GM12878 (cell line): ENCODE measurements at regions not wholly inside any gene's neighbourhood (a gene's known extent, or its start where the extent isn't known, plus 50 kb on each side); places are given as distances from the start of the nearest gene placed in this dataset.

ENCODE experiments used
- ATAC-seq: fragments of 200-7000 bp; cut with Tn5 transposase; 3 replicates; pipeline ENCODE4 v1.9.1; 2020; ENCODE audit warnings: mild to moderate bottlenecking, moderate library complexity
- BruUV-seq: library from RNA; stranded (reverse); fragments of 400-500 nt; replicated peaks from 2 replicates; lab custom pipeline; 2021; lab: Mats Ljungman, UMichigan
- CTCF ChIA-PET: fragments of 300-600 bp; sonication (Branson Sonifier 250); formaldehyde crosslinking; extraction: SDS; loops from one replicate; lab custom pipeline; 2021; ENCODE audit warnings: inconsistent platforms; lab: Yijun Ruan, JAX
- POLR2A ChIA-PET: fragments of 350-600 bp; formaldehyde crosslinking; extraction: SDS; loops from one replicate; lab custom pipeline; 2021; ENCODE audit warnings: inconsistent platforms; lab: Charles Lee
- RAD21 ChIA-PET: fragments of 300-600 bp; sonication (Branson Sonifier 250); formaldehyde crosslinking; loops from one replicate; lab custom pipeline; 2023; ENCODE audit warnings: antibody characterized with exemption; ENCODE audit not compliant: unreplicated experiment; lab: Charles Lee
- SMC1A ChIA-PET: fragments of 300-600 bp; sonication (Branson Sonifier 250); formaldehyde crosslinking; loops from one replicate; lab custom pipeline; 2023; ENCODE audit not compliant: unreplicated experiment, uncharacterized antibody; lab: Charles Lee
- DNase-seq: peaks from one replicate; pipeline ENCODE4 v3.0.0-alpha.2; 2011; ENCODE audit warnings: low read depth, low spot score
- FAIRE-seq: peaks from 3 replicates; lab custom pipeline; 2011; peaks lifted over from hg19 to GRCh38; lab: Jason Lieb, UNC
- H2AFZ ChIP-seq: 2 replicates; pipeline ENCODE4 v1.6.0; 2011; ENCODE audit warnings: low read depth, low read length, control low read depth; ENCODE audit not compliant: control insufficient read depth
- H3K27ac ChIP-seq: 2 replicates; pipeline ENCODE4 v1.5.1; 2011; ENCODE audit warnings: control low read depth; ENCODE audit not compliant: control insufficient read depth, insufficient read depth
- H3K27me3 ChIP-seq, 2 experiments: replicated peaks in 1 of 2; 2 replicates each; pipeline versions ENCODE4 v1.6.0 to v1.6.1; 2011; ENCODE audit warnings: low read length in 1 of 2; ENCODE audit not compliant: control insufficient read depth in 2 of 2, insufficient read depth in 2 of 2
- H3K36me3 ChIP-seq, 2 experiments: 2 replicates each; pipeline ENCODE4 v1.5.1; 2011; ENCODE audit warnings: low read length in 1 of 2; ENCODE audit not compliant: control insufficient read depth in 2 of 2, insufficient read depth in 2 of 2
- H3K4me1 ChIP-seq: 2 replicates; pipeline ENCODE4 v1.6.1; 2011; ENCODE audit warnings: mild to moderate bottlenecking, low read length, moderate library complexity, mixed read lengths; ENCODE audit not compliant: control insufficient read depth, insufficient read depth
- H3K4me2 ChIP-seq: 2 replicates; pipeline ENCODE4 v1.6.0; 2011; ENCODE audit warnings: control low read depth; ENCODE audit not compliant: control insufficient read depth, insufficient read depth
- H3K4me3 ChIP-seq: fragments of 200-600 bp; sonication (generic); 2 replicates; pipeline ENCODE4 v1.5.1; 2016
- H3K79me2 ChIP-seq: 2 replicates; pipeline ENCODE4 v1.6.0; 2011; ENCODE audit warnings: low read length; ENCODE audit not compliant: control insufficient read depth, insufficient read depth
- H3K9ac ChIP-seq: 2 replicates; pipeline ENCODE4 v1.8.0; 2011; ENCODE audit warnings: low read length, control low read depth, mixed read lengths; ENCODE audit not compliant: control insufficient read depth, insufficient read depth
- H3K9me3 ChIP-seq: replicated peaks from 3 replicates; pipeline ENCODE4 v1.5.1; 2011; ENCODE audit warnings: mild to moderate bottlenecking, low read length; ENCODE audit not compliant: control insufficient read depth, insufficient read depth
- H4K20me1 ChIP-seq: 2 replicates; pipeline ENCODE4 v1.6.0; 2011; ENCODE audit not compliant: control insufficient read depth, insufficient read depth
- BHLHE40 ChIP-seq, 2 experiments: fragments of 450-650 bp in 1 of 2; IDR thresholded peaks; 2 replicates each; pipeline ENCODE4 v1.6.1; 2011 to 2017; ENCODE audit warnings: low read depth in 2 of 2, borderline replicate concordance in 1 of 2, improper control_type of control experiment in 1 of 2, low read length in 1 of 2, mild to moderate bottlenecking in 1 of 2
- EP300 ChIP-seq, 2 experiments: fragments of 150-350 bp in 1 of 2; IDR thresholded peaks; 2 replicates each; pipeline ENCODE4 v1.6.1; 2011 to 2012; ENCODE audit warnings: low read depth in 2 of 2, low read length in 2 of 2, borderline replicate concordance in 1 of 2, improper control_type of control experiment in 1 of 2, inconsistent platforms in 1 of 2; ENCODE audit not compliant: control insufficient read depth in 1 of 2
- ESRRA ChIP-seq: IDR thresholded peaks from 2 replicates; pipeline ENCODE4 v1.6.1; 2012; ENCODE audit warnings: mild to moderate bottlenecking, low read length, improper control_type of control experiment
- EZH2 ChIP-seq: IDR thresholded peaks from 2 replicates; pipeline ENCODE4 v1.6.1; 2012; ENCODE audit warnings: low read depth, mild to moderate bottlenecking, control low read depth, inconsistent platforms, low read length, borderline replicate concordance; ENCODE audit not compliant: control insufficient read depth
- GATAD2B ChIP-seq: fragments of 450-650 bp; conservative IDR thresholded peaks from 2 replicates; pipeline ENCODE4 v1.6.1; 2017; ENCODE audit warnings: low read depth, mild to moderate bottlenecking, moderate library complexity
- IKZF2 ChIP-seq, 2 experiments: fragments of 450-650 bp; IDR thresholded peaks; 2 replicates each; pipeline ENCODE4 v1.6.1; 2017; ENCODE audit warnings: mild to moderate bottlenecking in 2 of 2, moderate library complexity in 2 of 2
- PML ChIP-seq: IDR thresholded peaks from 2 replicates; pipeline ENCODE4 v1.6.1; 2012; ENCODE audit warnings: low read length, inconsistent platforms
- POLR2AphosphoS2 ChIP-seq: IDR thresholded peaks from 2 replicates; pipeline ENCODE4 v1.6.1; 2011; ENCODE audit warnings: low read depth, mild to moderate bottlenecking, low read length, improper control_type of control experiment, moderate library complexity
- SP1 ChIP-seq: IDR thresholded peaks from one replicate; pipeline ENCODE4 v1.6.1; 2011; ENCODE audit warnings: low read depth, low read length
- ZBED1 ChIP-seq: IDR thresholded peaks from 2 replicates; pipeline ENCODE4 v1.6.1; 2016; ENCODE audit warnings: borderline replicate concordance
- ZNF217 ChIP-seq: fragments of 450-650 bp; IDR thresholded peaks from 2 replicates; pipeline ENCODE4 v1.6.1; 2017; ENCODE audit warnings: antibody characterized with exemption, mild to moderate bottlenecking
- ZNF384 ChIP-seq: IDR thresholded peaks from 2 replicates; pipeline ENCODE4 v1.6.1; 2012; ENCODE audit warnings: low read depth, mild to moderate bottlenecking, low read length, improper control_type of control experiment, borderline replicate concordance
- ZNF622 ChIP-seq: fragments of 450-650 bp; IDR thresholded peaks from 2 replicates; pipeline ENCODE4 v1.6.1; 2017; ENCODE audit warnings: mild to moderate bottlenecking, inconsistent platforms
- ZSCAN29 ChIP-seq: fragments of 450-650 bp; IDR thresholded peaks from 2 replicates; pipeline ENCODE4 v1.6.1; 2017; ENCODE audit warnings: mild to moderate bottlenecking, moderate library complexity
- WGBS: methylation state at CpG from one replicate; pipeline ENCODE4 v1.1.6; 2016; ENCODE audit warnings: low lambda C conversion rate; ENCODE audit not compliant: insufficient replicate concordance, insufficient coverage; ENCODE audit errors: missing lambda C conversion rate; 5-methylcytosine and 5-hydroxymethylcytosine counted together
- in situ Hi-C: fragments of 300-500 bp; cut with MboI; formaldehyde crosslinking; loops from 9 replicates; pipeline ENCODE4 v1.14.3; 2018; ENCODE audit warnings: mixed read lengths
- intact Hi-C: fragments of 100-400 bp; cut with micrococcal nuclease; formaldehyde crosslinking; loops from one replicate; pipeline ENCODE4 v1.14.2; 2022; ENCODE audit not compliant: unreplicated experiment
- TF ChIP-seq, protein P1 (sequence below): fragments of 450-650 bp; IDR thresholded peaks from 2 replicates; pipeline ENCODE4 v1.6.1; 2018; ENCODE audit warnings: mild to moderate bottlenecking, low read depth, moderate library complexity; ENCODE audit not compliant: partially characterized antibody
- TF ChIP-seq, protein P2 (sequence below): IDR thresholded peaks from 2 replicates; pipeline ENCODE4 v1.6.1; 2011; ENCODE audit warnings: low read depth, low read length, improper control_type of control experiment, borderline replicate concordance

DNA sequence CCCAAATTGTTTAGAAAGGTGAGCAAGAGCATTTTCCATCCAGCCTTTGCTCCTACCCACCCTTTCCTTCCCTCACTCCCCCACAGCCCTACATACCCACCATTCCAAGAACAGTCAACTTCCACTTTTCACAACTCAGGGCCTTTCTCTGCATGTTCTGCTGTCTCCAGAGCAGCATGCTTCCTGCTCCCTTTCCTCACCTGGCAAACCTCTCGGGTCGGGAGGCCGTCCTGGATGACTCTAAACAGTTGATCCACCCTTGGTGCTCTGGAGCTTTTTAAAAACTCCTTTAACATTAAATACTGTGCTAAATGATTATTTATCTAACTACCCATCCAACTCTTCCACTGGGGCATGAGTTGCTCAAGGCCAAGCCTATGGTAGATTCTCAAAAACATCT, 200.6 kb downstream of the SETD4 start:
- SMC1A ChIA-PET, result no interaction called here
- FAIRE-seq, result no peak
- H3K9me3 ChIP-seq, result no peaks in the 10 kb centered on the region
- H3K4me2 ChIP-seq, result no peak overlapping the region
- no peak overlapping the region for H3K27ac ChIP-seq
- no peak overlapping the region for H3K9ac ChIP-seq
- intact Hi-C loops, result no loop called here
- 32% methylated on average over 3 of the region's 3 CpGs for WGBS
- H3K36me3 ChIP-seq, result no peaks in the 10 kb centered on the region
- H3K27me3 ChIP-seq, result peaks cover 0 to 2% of the 10 kb centered on the region in 2 experiments; a peak in 1 of 4 replicates
- DNase-seq, result no peak
- no peak overlapping the region for H2AFZ ChIP-seq
- CTCF ChIA-PET, result no interaction called here
- POLR2A ChIA-PET, result no interaction called here
- no peaks in the 10 kb centered on the region for H3K79me2 ChIP-seq
- TF ChIP-seq ZBED1 (no peak), ESRRA (no peak), POLR2AphosphoS2 (no peak), GATAD2B (no peak), EZH2 (no peak), ZNF622 (no peak), ZNF384 (no peak), ZNF217 (no peak), PML (no peak), BHLHE40 (IDR thresholded peaks at IDR 0.05; ENCODE audit: borderline replicate concordance in 1 of 2, low read depth in 2 of 2, low read length in 1 of 2) (no peak), EP300 (IDR thresholded peaks at IDR 0.05; ENCODE audit: borderline replicate concordance in 1 of 2, control insufficient read depth in 1 of 2, low read depth in 2 of 2, low read length in 2 of 2) (no peak), ZSCAN29 (no peak), SP1 (no peak), IKZF2 (IDR thresholded peaks at IDR 0.05) (no peak)
- TF ChIP-seq, protein P1, sequence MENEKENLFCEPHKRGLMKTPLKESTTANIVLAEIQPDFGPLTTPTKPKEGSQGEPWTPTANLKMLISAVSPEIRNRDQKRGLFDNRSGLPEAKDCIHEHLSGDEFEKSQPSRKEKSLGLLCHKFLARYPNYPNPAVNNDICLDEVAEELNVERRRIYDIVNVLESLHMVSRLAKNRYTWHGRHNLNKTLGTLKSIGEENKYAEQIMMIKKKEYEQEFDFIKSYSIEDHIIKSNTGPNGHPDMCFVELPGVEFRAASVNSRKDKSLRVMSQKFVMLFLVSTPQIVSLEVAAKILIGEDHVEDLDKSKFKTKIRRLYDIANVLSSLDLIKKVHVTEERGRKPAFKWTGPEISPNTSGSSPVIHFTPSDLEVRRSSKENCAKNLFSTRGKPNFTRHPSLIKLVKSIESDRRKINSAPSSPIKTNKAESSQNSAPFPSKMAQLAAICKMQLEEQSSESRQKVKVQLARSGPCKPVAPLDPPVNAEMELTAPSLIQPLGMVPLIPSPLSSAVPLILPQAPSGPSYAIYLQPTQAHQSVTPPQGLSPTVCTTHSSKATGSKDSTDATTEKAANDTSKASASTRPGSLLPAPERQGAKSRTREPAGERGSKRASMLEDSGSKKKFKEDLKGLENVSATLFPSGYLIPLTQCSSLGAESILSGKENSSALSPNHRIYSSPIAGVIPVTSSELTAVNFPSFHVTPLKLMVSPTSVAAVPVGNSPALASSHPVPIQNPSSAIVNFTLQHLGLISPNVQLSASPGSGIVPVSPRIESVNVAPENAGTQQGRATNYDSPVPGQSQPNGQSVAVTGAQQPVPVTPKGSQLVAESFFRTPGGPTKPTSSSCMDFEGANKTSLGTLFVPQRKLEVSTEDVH, result no peak
- TF ChIP-seq, protein P2, sequence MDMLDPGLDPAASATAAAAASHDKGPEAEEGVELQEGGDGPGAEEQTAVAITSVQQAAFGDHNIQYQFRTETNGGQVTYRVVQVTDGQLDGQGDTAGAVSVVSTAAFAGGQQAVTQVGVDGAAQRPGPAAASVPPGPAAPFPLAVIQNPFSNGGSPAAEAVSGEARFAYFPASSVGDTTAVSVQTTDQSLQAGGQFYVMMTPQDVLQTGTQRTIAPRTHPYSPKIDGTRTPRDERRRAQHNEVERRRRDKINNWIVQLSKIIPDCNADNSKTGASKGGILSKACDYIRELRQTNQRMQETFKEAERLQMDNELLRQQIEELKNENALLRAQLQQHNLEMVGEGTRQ, result no peak
- in situ Hi-C loops, result no loop called here
- no TSS peak for BruUV-seq
- RAD21 ChIA-PET, result no interaction called here
- no peaks in the 10 kb centered on the region for H3K4me1 ChIP-seq
- ATAC-seq, result no peak
- no peaks in the 10 kb centered on the region for H4K20me1 ChIP-seq
- H3K4me3 ChIP-seq, result no peak overlapping the region
